ENCODE measurements at regions not wholly inside any gene's neighbourhood (a gene's known extent, or its start where the extent isn't known, plus 50 kb on each side); places are given as distances from the start of the nearest gene placed in this dataset.

- TF ChIP-seq CTCF (conservative IDR thresholded peaks at IDR 0.05) (no peak), EZH2 (IDR thresholded peaks at IDR 0.05; ENCODE audit: low read depth) (no peak)
Observed at GRCh38 chr6:66687611-66688140, 980.6 kb upstream of the EYS start.

Data from PC-9 (cell line).